H54 (cell line): ENCODE measurements at regions not wholly inside any gene's neighbourhood (a gene's known extent, or its start where the extent isn't known, plus 50 kb on each side); places are given as distances from the start of the nearest gene placed in this dataset.

Experiments used
- DNase-seq: peaks from one replicate; pipeline ENCODE4 v3.0.0; 2011; ENCODE audit warnings: low spot score, mixed read lengths; ENCODE audit not compliant: insufficient read length
- FAIRE-seq: peaks from 3 replicates; lab custom pipeline; 2011; peaks lifted over from hg19 to GRCh38; lab: Jason Lieb, UNC
- POLR2A ChIP-seq: IDR thresholded peaks from 2 replicates; pipeline ENCODE4 v1.6.1; 2011; ENCODE audit warnings: low read depth, mild to moderate bottlenecking, low read length

DNA sequence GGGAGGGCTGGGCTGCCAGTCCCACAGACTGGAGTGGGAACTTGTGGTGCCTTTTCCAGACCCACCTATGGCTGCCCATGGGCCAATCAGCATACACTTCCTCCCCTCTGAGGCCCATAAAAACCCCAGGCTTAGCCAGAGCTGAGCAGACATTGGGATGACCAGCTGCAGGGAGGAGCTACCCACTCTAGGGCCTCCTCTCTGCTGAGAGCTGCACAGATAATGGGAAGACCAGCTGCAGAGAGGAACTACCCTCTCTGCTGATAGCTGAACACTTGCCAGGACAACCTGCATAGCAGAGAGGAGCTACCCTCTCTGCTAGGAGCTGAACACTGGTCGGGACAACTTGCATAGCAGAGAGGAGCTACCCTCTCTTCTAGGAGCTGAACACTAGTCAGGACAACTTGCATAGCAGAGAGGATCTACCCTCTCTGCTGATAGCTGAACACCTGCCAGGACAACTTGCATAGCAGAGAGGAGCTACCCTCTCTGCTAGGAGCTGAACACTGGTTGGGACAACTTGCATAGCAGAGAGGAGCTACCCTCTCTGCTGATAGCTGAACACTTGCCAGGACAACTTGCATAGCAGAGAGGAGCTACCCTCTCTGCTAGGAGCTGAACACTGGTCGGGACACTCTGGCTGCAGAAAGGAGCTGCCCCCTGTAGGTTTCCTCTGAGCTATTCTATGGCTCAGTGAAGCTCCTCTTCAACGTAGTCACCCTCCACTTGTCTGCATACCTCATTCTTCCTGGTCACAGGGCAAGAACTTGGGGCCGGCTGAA, 88.3 kb upstream of the CACUL1 start:
- FAIRE-seq, result no peak
- DNase-seq, result no peak
- no peak for TF ChIP-seq POLR2A

DNA sequence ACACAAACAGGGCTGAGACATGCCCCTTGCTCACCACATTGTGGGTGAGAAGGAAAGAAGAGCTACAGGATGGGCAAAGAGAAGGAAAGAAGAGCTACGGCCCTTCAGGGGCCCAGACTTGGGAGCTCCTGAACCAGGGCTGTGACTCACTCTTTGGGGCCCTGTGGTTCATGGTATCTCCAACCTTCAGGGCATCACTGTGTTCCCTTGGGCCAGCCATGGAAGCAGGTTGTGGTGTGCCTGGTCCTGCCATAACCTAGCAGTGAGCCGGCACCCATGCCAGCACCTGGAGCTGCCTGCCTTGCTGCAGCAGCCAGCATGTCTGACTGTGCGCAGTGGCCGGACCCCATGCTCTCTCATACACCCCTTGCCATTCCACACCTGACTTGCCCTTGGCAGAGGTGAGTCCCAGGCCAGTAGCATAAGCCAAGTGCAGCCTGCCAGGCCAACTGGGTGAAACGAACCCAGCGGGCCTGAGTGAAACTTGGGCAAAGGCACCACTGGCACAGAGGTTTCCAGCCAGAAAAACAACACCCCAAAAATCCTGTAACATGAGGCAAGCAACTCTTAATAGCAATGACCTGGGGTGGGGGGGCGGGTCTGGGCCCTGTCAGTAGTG, 89.0 kb upstream of the CACUL1 start:
- FAIRE-seq, result no peak

DNA sequence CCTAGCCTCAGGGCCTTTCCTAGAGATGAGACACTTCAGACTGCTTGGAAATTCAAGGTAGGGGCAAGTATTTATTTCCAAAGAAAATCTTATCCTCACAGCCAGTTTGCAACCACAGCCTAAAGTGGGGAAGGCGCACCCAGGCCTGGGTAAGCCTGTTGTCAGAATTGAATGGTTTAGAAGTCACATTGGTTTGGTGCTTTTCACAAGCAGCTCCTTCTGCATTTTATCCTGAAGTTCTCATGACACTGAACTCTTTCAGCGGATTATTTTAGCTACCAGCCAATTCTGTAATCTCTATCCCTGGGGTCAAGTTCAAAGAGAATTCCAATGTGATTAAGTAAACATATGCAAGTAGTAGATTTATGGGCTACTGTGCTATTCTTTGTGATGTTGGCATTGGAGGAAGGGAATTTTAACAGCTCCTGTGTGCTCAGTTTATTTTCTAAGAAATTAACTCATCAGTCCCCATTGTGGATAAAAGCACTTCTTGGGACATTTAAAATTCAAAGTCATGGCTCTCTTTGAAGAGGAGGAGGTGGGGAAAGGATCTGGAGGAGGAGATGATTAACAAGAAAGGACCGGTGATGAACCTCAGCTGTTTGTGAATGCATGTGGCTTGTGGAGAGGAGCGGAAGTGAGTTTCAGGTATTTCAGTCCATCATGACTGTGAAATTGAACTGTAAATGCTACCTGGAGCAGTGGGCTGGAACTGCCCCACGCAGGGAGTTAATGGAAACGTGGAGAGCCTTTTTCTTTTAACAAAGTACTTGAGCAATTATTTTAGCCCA, 90.2 kb upstream of the CACUL1 start:
- FAIRE-seq (no peak), DNase-seq (no peak)
- no peak for TF ChIP-seq POLR2A

More for the DNA sequence above, 89.0 kb upstream of the CACUL1 start:
- no peak for TF ChIP-seq POLR2A
- DNase-seq, result no peak

DNA sequence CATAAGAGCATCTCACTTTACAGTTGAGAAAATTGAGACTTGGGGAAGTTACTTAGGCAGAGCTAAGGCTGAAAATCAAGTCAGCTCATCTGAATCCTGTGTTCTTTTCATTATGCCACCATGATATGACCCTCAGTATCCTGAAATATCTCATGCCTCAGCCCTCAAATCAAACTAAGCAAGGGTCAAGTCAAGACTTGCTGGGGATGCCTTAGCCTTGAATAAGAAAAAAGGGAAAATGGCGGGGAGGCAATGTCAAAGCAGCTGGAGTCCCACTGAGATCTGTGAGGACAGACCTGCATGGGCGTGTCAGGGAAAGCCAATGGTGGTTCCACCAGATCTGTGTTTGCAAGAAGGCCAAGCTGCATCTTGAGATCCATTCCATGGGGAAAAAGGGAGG, 91.0 kb upstream of the CACUL1 start:
- FAIRE-seq (no peak), DNase-seq (no peak)
- TF ChIP-seq POLR2A, result no peak

DNA sequence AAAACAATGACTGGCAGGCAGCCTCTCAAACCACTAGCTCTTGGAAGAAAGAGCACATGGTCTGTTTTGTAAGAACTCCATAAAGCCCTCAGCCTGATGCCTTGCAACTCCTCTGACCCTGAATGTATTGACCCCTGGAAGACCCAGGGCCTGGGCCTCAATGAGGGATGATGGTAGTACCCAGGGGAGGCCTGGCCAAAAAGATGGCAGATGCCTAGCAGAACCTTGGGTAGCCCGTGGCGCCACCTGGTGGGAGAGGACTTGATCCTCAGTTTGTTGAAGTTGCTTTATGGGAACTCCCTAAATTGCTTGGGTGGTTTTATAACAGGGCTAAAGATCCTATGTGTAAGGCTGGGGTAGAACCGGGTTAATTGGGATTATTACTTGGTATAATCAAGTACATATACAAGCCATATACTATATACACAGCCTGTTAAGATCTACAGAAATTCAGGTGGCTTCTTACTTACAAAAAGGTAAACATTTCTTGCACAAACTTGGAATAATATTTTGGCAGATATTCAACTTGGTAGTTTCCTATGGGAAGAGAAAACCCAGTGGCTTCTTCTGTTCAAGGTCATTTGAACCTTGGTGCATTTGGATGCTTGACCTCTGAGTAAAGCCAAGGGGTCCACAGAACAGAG, 95.8 kb upstream of the CACUL1 start:
- DNase-seq (peak; percentile 40), FAIRE-seq (no peak)
- no peak for TF ChIP-seq POLR2A

DNA sequence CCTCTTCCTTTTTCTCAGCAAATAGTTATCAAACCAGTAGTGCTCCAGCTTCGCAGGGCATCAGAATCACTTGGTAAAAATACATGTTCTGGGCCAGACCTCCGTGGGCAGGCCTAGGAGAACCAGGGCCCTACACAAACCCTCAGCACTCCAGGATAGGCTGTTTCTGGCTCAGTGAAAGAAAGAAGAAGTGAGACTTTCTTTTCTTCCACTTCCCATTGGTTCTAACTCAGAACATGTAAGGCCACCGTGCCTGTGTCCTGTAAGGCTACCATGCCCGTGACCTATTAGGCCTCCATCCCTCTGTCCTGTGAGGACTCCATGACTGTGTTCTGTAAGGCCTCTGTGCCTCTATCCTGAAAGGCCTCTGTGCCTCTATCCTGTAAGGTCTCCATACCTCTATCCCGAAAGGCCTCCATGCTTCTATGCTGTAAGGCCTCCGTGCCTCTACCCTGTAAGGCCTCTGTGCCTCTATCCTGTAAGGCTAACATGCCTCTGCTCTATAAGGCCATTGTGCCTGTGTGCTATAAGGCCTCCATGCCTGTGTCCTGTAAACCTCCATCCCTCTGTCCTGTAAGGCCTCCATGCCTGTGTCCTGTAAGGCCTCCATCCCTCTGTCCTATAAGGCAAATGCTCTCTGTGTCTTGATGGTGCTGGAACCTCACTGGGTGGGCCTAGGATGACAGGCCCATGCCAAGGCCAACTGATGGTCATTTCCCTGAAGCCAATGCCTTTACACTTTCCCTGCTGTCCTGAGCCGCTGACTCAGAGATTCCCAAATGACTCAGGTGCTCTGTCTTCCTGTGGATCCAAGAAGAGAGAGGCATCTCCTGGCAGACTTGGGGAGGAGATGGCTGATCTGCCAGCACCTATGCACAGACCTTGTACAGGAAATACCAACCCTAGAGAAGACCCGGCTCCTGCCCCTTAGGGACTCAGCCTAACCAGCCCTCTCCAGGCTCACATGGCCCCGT, 96.6 kb upstream of the CACUL1 start:
- FAIRE-seq, result no peak

DNA sequence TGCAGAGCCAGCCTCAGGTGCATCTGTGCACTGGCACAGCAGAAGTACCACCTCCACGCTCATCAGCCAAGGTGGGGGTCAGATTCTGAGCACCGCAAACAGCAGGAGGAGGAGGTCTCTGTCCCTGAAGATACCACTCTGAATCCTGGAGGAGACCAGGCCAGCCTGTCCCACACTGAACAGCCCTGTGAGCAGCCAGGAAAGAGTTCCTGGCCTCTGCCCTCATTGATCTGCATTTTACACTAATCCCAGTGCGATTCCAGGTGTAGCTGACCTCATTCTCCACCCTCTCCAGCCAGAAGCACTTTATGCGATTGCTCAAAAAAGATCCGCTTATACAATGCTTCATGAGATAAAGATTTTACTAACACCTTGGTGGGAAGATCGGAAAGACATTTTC, 99.1 kb upstream of the CACUL1 start:
- DNase-seq (no peak), FAIRE-seq (no peak)
- no peak for TF ChIP-seq POLR2A

More for the DNA sequence above, 96.6 kb upstream of the CACUL1 start:
- no peak for DNase-seq
- no peak for TF ChIP-seq POLR2A

DNA sequence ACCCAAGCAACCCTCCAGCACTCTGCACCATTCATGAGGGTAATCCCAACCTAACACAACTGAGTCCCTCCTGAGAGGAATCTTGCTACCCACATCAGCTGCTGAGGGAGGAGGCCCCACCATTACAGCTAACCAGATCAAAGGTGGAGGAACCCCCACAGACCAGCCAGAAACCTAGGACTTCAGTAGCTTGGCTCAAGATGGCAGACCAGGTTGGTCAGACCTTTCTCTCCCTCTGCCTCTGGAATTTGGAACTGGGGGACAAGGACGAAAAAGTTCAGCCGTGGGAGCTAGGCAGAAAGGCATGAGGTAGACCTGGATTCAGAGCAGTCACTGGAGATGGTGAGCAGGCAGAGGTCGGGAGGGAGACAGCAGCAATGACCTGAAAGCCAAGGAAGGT, 101.3 kb upstream of the CACUL1 start:
- TF ChIP-seq POLR2A, result no peak
- FAIRE-seq, result no peak
- DNase-seq, result no peak

DNA sequence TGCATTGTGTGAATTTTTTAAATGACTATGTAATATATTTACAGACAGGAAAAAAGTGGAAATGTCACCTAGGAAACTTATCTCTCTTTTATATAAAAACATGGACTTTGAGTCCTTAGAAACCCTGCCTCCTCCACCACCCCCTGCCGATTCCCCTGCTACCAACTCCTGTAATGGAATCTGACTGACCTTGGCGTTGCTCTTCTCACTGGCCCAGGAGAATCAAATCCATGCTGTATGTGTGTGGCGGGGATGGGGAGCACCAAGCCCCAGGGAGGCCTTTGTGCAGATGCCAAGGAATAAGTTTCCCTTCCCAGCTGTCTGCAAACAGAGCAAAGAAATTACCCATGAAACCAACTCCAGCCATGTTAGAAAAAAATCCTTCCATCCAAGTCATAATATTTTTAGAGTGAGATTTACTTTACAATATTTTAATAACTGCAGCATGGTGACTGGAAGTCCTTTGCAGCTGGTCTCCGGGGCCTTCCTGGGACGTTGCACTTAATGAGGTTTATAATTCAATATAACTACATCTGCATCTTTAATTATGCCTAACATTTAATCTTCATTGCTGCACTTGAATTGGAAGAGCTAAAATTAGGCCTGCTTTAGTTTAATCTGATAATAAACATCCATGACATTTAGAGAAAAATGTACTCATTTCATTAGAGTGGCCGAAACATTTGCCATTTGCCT, 111.4 kb upstream of the CACUL1 start:
- no peak for DNase-seq
- no peak for FAIRE-seq
- TF ChIP-seq POLR2A, result no peak

DNA sequence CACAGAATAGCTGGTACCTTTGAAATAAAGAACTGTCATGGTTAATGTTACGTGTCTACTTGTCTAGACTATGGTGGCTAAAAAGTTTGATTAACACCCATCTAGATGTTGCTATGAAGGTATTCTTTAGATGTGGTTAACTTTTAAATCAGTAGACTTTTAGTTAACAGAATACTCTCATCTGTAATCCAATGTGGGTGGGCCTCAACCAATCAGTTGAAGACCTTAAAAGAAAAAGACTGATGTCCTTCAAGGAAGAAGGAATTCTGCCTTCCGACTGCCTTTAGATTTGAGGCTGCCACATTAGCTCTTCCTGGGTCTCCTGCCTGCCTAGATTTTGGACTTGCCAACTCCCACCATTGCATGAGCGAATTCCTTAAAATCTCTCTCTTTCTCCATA, 113.0 kb upstream of the CACUL1 start:
- no peak for TF ChIP-seq POLR2A
- DNase-seq (no peak), FAIRE-seq (no peak)

DNA sequence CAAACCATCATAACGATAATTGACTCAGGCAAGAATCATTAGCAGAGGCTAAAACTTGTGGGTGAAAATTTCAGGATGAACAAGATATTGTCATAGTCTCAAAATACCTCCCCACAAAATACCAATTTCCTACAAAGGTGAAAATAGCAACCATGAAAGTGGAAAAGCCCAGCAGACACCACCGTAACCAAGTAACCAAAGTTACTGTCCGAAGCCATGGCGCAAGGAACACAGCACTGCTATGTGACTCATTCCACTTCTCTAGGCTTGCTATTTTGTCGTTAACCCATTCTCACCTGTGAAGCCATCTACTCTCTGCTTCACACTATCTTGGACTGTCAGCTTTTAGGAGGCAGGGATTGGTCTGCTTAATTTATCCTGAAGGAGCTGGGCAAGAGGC, 113.8 kb upstream of the CACUL1 start:
- no peak for TF ChIP-seq POLR2A
- FAIRE-seq (no peak), DNase-seq (no peak)
